GM19023 (cell line): ENCODE measurements at regions not wholly inside any gene's neighbourhood (a gene's known extent, or its start where the extent isn't known, plus 50 kb on each side); places are given as distances from the start of the nearest gene placed in this dataset.

Experiments
- ATAC-seq: cut with Tn5 transposase; IDR thresholded peaks from one replicate; pipeline ENCODE4 v1.9.1; 2021; ENCODE audit warnings: mild to moderate bottlenecking, moderate library complexity; ENCODE audit not compliant: unreplicated experiment

DNA sequence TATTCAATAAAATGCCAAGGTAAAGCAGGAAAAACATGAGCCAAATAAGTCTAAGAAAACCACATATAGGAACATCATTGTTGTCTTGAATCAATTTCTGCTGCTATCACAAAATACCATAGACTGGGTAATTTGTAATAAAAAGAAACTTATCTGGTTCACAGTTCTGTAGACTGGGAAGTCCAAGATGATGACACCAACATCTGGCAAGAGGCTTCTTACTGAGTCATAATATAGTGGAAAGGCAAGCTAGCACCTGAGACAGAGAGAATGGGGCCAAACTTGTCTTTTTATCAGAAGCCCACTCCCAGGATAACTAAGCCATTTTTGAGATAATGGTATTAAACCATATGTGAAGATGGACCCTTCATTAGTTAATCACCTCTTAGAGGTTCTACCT lies 975.9 kb downstream of the FLRT2 start:
- no peak for ATAC-seq

- ATAC-seq = no peak
Measured at GRCh38 chr14:86501611-86502010, 971.7 kb downstream of the FLRT2 start.

DNA sequence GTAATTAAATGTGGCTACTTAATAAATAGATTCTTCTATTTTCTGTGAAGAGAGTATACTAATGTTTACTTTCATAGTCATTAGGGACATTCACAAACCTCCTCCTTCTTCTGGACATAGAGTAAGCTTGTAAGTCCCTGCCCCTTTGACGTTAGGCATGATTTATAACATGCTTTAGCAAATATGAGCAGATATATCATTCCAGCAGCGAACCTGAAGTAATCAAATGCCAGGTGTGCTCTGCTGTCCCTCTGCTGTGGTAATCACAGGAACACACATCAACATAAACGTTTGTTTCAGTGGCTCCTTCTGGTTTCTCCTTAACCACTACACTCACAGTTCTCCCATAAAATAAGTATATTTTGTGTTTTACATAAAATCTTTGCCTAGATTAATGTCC lies 961.8 kb downstream of the FLRT2 start:
- no peak for ATAC-seq

- no peak for ATAC-seq
Measured at GRCh38 chr14:86481104-86481503, 951.2 kb downstream of the FLRT2 start.

- no peak for ATAC-seq
Measured at GRCh38 chr14:86464341-86464740, 934.4 kb downstream of the FLRT2 start.

DNA sequence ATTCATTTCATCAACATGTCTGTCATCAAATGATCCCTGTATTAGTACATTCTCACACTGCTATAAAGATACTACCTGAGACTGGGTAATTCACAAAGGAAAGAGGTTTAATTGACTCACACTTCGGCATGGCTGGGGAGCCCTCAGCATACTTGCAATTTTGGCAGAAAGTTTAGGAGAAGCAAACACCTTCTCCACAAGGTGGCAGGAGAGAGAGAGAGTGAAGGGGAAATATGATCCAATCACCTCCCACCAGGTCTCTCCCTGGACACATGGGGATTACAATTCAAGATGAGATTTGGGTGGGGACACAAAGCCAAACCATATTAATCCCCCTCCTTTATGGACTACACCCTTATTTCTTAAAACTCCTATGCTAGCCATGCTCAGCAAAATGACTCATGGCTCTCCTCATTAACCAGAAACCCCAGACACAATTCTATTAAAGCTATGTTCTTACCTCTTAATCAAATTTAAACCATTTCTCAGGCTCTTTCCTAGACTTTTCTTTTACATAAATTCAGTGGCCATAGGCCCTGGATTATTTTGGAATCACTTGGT lies 932.3 kb downstream of the FLRT2 start:
- no peak for ATAC-seq

GRCh38 chr14:86457481-86458135 lies 927.7 kb downstream of the FLRT2 start:
- no peak for ATAC-seq

DNA sequence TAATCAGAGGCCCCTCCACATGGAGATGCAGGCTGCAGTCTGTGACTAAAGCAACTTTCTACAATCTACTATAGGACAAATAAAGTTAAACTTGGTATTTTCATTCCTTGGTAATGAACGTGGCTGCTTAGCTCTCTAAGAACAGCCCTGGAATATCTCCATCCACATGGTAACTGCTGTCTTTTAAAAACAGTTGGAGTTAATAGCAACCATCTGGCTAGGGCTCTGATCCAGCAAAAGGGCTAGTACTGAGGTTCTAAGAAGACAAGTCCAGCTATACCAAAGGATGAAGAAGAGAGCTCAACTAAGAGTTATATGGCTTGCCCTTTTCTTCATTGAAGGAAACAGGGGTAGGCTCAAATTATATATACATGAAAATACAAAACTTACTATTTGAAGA lies 920.1 kb downstream of the FLRT2 start:
- no peak for ATAC-seq

DNA sequence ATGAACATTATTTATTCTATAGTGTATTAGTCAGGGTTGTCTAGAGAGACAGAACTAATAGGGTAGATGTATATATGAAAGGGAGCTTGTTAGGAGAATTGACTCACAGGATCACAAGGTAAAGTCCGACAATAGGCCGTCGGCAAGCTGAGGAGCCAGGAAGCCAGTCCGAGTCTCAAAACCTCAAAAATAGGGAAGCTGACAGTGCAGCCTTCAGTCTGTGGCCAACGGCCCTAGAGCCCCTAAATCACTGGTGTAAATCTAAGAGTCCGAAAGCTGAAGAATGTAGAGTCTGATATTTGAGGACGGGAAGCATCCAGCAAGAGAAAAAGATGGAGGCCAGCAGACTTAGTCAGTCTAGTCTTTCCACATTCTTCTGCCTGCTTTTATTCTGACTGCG lies 912.2 kb downstream of the FLRT2 start:
- ATAC-seq = no peak

DNA sequence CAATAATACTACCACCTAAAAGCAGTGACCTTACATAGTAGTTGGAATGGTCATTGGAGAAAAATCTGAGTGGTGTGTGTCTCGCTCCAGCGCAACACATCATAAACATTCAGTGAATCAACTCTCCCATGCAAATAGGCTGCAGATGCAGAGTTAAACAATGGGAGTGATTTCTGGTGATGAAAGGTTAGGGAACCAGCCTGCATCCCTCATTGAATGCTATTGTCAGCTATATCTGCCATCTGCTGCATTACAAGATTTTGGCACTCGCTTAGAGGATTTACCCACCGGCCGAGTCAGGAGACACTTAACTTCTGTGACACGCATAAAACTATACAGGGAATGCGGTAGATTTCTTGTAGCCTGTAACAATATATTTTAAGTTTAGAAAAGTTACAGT lies 900.9 kb downstream of the FLRT2 start:
- ATAC-seq = no peak

GRCh38 chr14:86423214-86423613 lies 893.3 kb downstream of the FLRT2 start:
- ATAC-seq = no peak

DNA sequence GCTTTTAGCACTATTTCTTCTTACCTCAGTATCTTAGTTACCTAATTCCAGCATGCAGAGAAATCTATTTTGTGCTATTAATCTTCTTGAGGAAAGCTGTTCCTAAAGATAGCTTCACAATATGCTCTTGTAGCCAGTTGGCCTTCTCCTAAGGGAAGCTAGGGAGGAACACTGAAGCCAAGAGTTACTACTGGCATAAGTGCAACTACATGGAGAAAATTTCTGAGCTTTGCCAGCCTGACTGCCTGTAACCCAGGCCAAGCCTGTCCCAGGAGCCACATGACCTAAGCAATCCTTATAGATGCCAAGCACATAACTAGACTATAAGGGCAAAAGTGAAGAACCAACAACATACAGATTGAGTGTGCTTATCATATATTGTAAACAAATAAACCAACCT lies 890.2 kb downstream of the FLRT2 start:
- ATAC-seq = no peak

DNA sequence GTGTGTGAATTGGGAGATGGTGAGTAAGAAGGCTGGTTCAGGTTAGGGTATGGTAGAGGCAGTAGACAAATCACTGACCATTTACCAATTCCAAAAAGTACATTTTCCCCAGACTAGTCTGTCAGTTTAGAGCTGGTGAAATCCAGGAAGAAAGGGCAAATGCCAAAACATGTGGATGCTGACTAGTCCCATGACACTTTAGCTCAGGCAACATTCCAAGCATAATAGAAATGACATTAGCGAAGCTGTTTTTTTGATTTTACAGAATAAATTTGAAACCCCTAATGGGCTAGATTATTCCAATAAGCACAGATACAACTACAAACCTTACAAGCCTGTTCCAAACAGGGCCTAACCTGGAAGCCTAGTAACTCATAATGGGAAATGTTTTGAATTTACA lies 884.2 kb downstream of the FLRT2 start:
- ATAC-seq = no peak

DNA sequence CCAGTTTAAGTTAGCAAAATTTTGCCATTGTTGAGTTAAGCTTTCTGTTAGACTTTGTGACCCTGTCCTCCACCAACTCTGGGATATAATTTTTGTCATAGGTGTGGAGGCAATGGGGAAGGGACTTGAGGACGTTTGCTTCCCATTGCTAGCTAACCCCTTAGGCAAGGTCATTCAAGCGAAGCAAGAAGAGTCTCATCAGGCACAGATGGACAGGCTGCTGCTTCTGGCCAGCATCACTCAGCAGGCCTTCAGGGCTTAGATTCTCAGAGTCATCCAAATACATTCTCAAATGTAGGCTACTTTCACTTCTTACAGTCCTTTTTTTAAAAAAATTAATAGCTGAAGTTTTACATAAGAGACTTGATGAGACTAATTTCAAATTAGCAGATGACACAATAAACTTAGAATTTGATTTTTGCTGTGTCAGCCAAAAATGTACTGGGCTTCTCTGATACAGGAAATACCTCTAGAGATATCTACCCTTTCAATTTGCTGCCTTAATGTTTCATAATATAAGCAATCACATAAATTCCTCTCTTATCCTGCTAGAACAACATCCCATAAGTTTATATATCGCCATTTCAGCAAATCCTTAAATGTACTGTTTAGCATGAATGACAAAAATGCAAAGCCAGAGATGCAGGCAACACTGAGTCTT lies 875.2 kb downstream of the FLRT2 start:
- ATAC-seq = no peak

DNA sequence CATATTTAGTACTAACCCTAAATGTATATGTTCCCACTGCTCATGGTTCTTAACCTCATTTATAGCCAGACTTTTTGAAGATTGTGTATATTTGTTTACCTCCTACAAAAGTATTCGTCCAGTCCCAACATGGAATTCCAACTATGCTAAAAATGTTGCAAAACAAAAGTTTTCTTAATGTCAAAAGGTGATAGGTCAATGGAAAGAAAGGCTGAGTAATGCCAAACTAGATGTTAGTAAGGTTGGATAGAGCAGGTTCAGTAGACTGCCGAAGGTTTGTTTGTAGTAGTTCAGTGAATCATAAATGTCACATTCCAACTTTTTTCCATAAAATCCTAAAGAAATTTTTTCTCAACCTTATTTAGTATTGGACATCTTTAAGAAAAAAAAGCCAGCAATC lies 874.5 kb downstream of the FLRT2 start:
- ATAC-seq = no peak

DNA sequence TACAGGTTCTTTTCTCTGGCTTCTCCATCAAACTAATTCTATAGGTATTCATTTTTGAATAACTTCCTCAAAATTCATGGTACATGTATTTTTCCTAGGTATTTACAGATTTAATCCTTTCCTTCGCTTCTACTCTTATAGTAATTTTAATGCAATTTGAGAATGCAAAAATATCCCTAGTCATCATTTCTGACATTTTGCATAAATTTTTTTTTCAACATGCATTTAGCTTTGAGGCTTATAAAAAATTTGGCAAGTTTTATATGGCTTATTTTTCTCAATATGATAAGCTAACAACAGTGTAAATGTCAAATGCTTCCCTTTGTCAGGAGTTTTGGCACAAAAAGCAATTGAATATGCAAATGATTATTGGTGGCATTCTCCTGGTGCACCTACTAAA lies 872.6 kb downstream of the FLRT2 start:
- ATAC-seq = no peak

DNA sequence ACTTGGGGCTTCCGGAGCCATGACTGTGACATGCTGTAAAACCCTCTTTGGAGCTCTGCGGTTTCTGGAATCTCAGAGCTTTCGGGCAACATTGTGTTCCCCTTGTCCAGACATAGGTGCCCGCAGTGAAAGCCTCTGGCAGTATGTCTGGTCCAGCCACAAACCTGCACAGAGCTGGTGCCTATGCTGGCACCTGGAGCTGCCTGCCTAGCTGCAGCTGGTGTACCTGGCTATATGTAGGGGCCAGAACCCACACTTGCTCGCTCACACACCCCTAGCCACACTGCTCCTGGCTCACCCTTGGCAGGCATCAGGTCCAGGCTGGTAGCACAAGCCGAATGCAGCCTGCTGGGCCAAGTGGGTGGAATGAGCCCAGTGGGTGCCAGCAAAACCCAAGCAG lies 861.1 kb downstream of the FLRT2 start:
- no peak for ATAC-seq

DNA sequence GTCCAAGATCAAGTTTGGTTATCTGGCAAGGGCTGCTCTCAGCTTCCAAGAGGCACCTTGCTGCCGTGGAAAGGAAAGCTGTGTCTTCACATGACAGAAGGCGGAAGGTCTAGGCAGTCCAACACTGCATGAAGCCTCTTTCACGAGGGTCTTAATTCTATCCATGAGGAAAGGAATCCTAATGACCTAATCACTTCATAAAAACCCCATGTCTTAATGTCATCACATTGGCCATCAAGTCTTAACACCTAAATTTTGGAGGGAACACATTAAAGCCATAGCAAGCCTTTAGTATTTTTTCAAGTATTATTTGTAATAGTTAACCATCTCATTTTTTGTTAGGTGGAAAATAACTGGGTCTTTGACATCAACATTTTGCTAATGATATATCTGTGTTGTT lies 858.3 kb downstream of the FLRT2 start:
- ATAC-seq = no peak

DNA sequence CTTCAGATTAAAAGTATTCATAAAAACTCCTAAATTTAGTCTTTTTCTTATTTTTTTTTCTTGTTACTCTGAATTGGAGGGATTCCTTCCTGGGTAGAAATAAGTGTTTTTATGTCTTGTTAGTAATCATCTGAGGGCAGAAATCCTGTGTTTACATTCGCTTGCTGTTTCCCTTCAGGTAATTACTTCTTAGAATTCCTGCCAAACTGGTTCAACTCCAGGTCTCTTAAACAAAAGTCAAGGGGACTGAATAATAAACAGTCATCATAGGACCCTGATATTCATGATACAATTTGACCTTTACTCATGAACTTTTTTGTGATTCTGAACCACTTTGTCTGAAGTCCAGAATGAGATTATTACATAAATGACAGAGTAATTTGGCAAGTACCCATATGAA lies 843.9 kb downstream of the FLRT2 start:
- ATAC-seq = no peak

DNA sequence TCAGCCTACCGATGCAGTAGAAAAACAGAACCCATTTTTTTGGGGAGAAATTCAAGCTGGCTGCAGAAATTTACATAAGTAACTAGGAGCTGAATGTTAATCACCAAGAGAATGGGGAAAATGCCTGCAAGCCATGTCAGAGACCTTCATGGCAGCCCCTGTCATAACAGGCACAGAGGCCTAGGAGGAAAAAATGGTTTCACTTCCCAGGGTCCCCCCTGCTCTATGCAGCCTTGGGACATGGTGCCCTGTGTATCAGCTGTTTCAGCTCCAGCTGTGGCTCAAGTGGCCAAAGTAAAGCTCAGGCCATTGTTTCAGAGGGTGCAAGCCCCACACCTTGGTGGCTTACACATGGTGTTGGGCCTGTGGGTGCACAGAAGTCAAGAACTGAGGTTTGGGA lies 842.5 kb downstream of the FLRT2 start:
- no peak for ATAC-seq

DNA sequence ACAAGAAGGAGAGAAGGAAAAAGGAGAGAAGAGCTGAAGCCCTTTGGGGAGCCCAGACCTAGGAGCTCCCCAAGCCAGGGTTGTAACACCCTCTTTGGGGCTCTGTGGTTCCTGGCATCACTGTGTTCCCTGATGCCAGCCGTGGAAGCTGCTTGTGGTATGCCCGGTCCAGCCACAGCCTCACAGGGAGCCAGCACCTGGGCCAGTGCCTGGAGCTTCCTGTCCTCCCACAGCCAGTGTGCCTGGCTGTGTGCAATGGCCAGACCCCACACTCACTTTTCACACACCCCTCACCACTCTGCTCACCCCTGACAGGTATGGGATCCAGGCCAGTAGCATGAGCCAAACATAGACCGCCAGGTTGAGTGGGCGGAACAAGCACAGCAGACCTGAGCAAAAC lies 834.7 kb downstream of the FLRT2 start:
- ATAC-seq = no peak

- no peak for ATAC-seq
Measured at GRCh38 chr14:86363576-86363975, 833.6 kb downstream of the FLRT2 start.

GRCh38 chr14:86363047-86363446 lies 833.1 kb downstream of the FLRT2 start:
- no peak for ATAC-seq
